C4-2B (cell line): ENCODE measurements at regions not wholly inside any gene's neighbourhood (a gene's known extent, or its start where the extent isn't known, plus 50 kb on each side); places are given as distances from the start of the nearest gene placed in this dataset.

ENCODE experiments used
- H3K27ac ChIP-seq: fragments of 450-650 bp; 2 replicates; pipeline ENCODE4 v1.5.1; 2017
- ZFX ChIP-seq: fragments of 450-650 bp; IDR thresholded peaks from 2 replicates; pipeline ENCODE4 v1.6.1; 2017
- TF ChIP-seq, protein P1 (sequence below): fragments of 450-650 bp; conservative IDR thresholded peaks from 2 replicates; pipeline ENCODE4 v1.5.1; 2017; ENCODE audit warnings: mild to moderate bottlenecking

GRCh38 chr5:167771571-167771970 lies 519.9 kb upstream of the WWC1 start:
- no peak overlapping the region for H3K27ac ChIP-seq
- no peak for TF ChIP-seq ZFX
- TF ChIP-seq, protein P1, sequence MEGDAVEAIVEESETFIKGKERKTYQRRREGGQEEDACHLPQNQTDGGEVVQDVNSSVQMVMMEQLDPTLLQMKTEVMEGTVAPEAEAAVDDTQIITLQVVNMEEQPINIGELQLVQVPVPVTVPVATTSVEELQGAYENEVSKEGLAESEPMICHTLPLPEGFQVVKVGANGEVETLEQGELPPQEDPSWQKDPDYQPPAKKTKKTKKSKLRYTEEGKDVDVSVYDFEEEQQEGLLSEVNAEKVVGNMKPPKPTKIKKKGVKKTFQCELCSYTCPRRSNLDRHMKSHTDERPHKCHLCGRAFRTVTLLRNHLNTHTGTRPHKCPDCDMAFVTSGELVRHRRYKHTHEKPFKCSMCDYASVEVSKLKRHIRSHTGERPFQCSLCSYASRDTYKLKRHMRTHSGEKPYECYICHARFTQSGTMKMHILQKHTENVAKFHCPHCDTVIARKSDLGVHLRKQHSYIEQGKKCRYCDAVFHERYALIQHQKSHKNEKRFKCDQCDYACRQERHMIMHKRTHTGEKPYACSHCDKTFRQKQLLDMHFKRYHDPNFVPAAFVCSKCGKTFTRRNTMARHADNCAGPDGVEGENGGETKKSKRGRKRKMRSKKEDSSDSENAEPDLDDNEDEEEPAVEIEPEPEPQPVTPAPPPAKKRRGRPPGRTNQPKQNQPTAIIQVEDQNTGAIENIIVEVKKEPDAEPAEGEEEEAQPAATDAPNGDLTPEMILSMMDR, result no peak

- TF ChIP-seq, protein P1, result no peak
- TF ChIP-seq ZFX, result no peak
- no peak overlapping the region for H3K27ac ChIP-seq
These were observed 517.7 kb upstream of the WWC1 start for GRCh38 chr5:167773668-167774301.

GRCh38 chr5:167777746-167778145 lies 513.7 kb upstream of the WWC1 start:
- H3K27ac ChIP-seq, result no peak overlapping the region
- TF ChIP-seq, protein P1, result no peak
- TF ChIP-seq ZFX, result no peak

DNA sequence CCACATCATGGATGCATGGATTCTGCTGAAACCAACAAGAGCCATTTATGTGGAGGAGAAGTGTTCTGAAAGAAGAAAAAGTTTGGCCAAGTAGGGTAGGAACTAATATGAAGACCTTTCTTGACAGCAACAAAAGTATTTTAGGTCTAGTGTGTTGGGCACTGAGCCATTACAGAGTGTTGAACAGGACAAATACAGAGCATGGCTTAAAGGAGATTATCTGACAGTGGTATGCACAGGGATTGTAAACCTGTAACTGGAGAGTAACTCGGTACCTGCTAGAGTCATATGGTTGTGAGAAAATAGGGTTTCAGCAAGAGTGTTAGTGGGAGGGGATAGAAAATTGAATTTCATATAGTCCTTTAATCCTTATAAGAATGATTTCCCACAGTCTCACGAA lies 513.2 kb upstream of the WWC1 start:
- TF ChIP-seq, protein P1, result no peak
- TF ChIP-seq ZFX, result no peak
- H3K27ac ChIP-seq, result no peak overlapping the region

DNA sequence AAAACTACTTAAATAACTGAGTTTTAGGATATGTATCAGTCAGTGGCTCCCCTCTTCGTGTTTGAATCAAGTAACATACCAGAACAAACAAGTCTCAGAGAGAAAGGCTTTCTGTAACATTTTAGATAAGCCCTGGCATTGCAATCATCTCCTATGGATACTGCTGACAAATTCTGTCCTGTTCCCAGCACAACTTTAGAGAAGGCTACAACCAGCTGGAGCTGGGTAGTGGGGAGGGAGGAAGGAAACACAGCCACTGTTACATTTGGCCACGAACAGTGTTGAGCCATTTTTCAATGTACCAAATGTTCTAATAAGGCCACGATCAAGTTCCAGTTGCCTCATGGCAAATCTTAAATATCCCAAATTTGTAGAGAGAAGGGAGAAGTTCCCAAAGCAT lies 511.8 kb upstream of the WWC1 start:
- no peak overlapping the region for H3K27ac ChIP-seq
- TF ChIP-seq ZFX, result no peak
- TF ChIP-seq, protein P1, result no peak

DNA sequence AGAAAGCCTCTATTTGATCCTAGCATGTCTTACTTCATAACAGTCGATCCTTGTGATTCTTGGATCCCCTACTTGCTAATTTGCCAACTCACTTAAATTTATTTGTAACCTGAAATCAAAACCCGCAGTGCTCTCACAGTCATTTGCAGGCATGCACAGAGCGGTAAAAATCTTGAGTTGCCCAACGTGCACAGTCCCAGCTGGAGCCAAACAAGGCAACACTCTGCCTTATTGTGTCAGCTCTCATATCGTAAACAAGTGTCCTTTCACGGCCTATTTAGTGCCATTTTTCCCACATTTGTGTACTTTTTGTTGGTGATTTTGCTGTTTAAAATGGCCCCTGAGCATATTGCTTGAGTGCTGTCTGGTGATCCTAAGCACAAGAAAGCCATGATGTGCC lies 511.3 kb upstream of the WWC1 start:
- H3K27ac ChIP-seq, result no peak overlapping the region
- TF ChIP-seq, protein P1, result no peak
- no peak for TF ChIP-seq ZFX

GRCh38 chr5:167783145-167783817 lies 508.2 kb upstream of the WWC1 start:
- no peak overlapping the region for H3K27ac ChIP-seq
- TF ChIP-seq, protein P1, result no peak
- no peak for TF ChIP-seq ZFX
